GM18511 (cell line): ENCODE measurements at regions not wholly inside any gene's neighbourhood (a gene's known extent, or its start where the extent isn't known, plus 50 kb on each side); places are given as distances from the start of the nearest gene placed in this dataset.
"Not testable (repeated sequence)": the region's sequence is repeated elsewhere in the genome, so short reads cannot be mapped to it uniquely, and the experiment has no call there.

Experiments
- ATAC-seq: cut with Tn5 transposase; IDR thresholded peaks from one replicate; pipeline ENCODE4 v1.9.1; 2021; ENCODE audit warnings: mild to moderate bottlenecking, moderate library complexity; ENCODE audit not compliant: unreplicated experiment

DNA sequence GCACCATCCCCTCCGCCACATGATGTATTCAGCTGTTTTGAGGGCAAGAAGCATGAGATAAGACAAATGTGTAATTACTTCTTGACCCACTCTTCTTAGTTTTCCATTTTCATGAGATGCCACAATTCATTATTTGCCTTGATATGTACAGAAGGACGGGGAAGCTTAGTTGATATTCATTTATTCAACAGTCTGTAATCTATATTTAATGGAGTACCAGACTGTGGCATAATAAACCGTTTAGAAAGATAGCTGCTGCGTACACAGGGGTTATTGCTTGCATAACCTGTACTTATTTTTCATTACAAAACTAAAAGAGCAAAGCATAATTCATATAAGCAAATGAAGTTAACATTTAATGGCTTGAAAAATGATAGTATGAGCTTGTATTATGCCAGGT, 466.4 kb upstream of the GYPC start:
- ATAC-seq = no peak

DNA sequence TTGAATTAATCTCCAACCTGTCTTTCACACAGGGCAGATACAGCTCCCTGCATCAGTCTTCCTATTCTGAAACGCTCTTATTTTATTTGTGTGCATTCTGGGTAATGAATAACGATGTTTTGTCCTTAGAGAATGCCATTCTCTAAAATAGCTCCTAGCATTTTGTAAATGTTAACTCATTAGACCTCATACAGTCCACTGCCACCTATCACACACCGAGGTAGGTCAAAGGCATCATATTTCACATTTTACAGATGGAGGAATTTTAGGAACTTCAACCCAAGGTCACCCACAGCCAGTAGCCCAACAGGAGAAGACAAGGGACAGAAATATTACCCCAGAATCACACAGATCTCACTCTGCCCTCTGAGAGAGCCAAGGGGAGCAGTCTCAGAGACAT, 455.4 kb upstream of the GYPC start:
- ATAC-seq = no peak

- no peak for ATAC-seq
Measured at GRCh38 chr2:126208266-126208665, 447.7 kb upstream of the GYPC start.

DNA sequence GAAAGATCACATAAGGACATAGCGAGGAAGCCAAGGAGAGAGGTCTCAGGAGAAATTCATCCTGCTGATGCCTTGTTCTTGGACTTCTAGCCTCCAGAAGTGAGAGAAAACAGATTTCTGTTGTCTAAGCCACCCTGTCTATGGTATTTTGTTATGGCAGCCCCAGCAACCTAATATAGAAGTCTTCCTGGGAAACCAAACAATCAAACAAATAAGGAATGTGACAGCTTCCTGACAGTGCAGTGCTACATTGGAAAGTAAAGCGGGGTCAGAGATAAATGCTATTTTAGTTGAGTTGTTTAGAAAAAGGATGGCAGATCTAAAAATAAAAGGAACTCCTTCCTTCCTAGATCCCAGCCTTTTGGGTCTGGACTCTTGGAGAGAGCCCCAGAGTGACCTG, 443.2 kb upstream of the GYPC start:
- ATAC-seq = no peak

DNA sequence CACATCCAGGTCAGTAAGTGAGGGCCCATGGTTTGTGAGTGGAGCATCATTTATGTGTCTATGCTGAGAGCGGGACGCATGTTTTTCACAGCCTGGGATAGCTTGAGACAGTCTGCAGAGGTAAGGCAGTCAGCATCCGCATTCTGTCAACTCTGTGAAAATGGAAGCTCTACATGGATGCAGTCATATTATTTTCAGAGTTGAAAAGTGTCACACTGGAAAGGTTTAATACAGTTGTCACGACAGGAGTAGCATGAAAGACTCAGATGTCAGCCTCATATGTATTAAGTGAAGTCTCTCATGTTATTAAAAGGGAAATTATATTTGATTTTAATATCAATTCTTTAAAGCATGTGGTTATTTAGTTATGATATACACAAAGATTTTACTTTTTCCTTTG, 436.9 kb upstream of the GYPC start:
- ATAC-seq = no peak

- ATAC-seq = no peak
Measured at GRCh38 chr2:126220331-126220730, 435.6 kb upstream of the GYPC start.

- no peak for ATAC-seq
Measured at GRCh38 chr2:126221506-126221905, 434.5 kb upstream of the GYPC start.

DNA sequence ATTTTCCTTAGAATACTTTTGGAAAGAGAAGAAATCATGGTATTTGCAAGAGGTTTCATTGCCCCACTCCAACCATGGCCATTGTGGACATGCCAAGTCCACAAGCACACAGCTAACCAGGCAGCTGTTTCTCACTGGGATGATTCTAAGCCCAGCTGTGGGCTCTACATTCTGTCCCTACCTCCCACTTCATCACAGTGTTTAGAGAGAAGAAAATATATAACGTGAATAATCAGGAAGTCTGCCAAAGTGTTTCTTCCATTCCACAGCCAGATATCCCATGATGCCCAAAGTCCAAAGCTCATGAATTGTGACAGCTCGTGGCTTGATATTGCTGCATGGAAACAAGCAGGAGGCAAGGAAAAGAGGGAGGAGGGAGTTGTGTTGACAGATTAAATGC, 433.7 kb upstream of the GYPC start:
- no peak for ATAC-seq

DNA sequence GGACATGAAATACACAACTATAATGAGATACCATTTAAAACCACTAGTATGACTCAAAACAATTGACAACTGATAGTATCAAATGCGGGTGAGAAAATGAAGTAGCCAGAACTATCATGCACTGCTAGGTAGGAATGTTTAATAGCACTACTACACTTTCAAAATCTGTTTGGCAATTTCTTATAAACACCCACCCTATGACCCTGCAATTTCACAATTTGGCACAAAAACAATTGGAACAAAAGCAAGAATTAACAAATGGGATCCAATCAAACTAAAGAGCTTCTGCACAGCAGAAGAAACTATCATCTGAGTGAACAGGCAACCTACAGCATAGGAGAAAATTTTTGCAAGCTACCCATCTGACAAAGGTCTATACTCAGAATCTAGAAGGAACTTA, 431.2 kb upstream of the GYPC start:
- no peak for ATAC-seq

DNA sequence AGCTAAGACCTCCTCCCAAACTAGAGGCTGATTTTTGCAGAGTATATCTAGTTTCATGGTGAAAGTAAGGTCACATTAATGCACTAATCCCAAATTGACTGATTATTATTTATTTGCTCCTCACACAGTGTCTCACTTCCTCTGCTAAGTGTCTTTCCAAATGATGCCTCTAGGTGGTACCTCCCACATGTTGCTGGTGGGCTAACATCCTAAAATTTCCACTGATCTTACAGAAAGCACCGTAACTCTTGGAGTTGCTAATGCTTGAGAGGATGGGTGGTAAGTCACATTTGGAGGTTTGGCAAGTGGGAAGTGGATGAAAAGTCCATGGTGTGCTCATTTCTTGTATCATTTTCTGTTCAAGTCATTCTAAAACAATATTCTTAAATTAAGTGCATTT, 428.7 kb upstream of the GYPC start:
- ATAC-seq = no peak

- ATAC-seq = no peak
Measured at GRCh38 chr2:126228531-126228930, 427.4 kb upstream of the GYPC start.

DNA sequence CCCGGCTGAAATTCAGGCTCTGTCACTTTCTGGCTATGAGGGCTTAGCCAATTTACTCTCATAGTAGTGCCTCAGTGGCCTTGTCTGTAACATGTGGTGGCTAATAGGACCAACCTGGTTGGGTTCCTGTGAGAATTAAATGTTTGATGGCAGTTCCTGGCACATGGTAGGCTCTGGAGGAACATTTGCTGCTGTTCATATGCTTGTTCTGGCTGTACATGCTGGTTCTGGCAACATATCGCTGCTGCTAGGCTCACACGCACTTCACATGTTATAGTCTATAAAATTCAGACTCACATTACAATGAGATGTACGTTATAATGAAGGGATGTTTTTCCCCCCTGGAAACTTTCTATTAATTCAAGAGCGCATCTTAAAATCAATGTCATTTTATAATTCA, 417.7 kb upstream of the GYPC start:
- ATAC-seq = no peak

DNA sequence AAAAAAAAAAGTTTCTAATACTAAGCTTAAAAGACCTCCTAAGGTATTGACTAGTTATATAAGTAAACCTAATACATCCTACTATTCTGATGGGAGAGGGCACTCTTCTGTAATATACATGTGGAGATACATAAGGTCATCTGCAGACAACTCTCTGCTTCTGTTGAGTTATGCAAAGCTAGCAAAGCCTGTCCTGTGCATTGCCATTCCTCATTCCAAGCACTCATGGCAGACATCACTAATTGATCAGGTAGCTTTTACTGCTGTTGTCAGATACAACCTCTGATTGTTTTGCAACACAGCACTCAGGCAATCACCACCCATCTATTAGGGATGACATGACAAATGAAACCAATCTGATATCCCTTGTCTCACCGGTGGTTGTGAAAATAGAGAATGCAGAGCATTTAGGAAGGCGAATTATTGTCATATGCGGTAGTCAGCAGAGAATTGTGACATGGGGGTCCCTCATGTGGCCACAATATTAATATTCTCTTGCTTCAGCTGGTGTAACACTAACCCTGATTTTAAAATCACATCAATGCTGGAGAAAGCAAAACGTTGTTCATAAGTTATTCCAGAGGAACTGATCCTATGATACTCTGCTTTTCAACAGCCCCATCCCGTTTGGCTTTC, 416.5 kb upstream of the GYPC start:
- ATAC-seq = no peak

GRCh38 chr2:126241001-126241400, 415.0 kb upstream of the GYPC start:
- ATAC-seq = no peak

DNA sequence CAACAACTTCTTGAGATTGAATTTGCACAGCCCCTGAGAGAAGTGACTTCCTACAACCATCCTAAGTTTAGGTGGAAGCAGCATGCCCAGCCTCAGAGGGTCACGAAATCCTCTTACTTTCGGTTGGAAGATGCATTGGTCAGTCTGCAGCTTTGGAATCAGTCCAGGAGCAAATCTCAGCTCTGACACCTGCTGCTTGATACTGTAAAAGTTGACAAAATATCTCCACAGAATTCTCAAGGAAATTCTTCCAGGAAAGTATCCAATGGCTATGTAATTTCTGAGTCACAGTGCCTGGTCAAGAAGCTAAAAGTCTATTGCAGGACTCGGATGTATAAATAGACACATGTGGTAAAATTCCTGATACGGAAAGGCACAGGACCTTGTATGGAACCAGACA, 414.5 kb upstream of the GYPC start:
- no peak for ATAC-seq

GRCh38 chr2:126244937-126245336, 411.0 kb upstream of the GYPC start:
- ATAC-seq = peak; percentile 66

- no peak for ATAC-seq
Measured at GRCh38 chr2:126253669-126254068, 402.3 kb upstream of the GYPC start.

- ATAC-seq = no peak
Measured at GRCh38 chr2:126264625-126265024, 391.3 kb upstream of the GYPC start.

GRCh38 chr2:126269911-126270310, 386.0 kb upstream of the GYPC start:
- no peak for ATAC-seq

GRCh38 chr2:126270587-126270986, 385.4 kb upstream of the GYPC start:
- no peak for ATAC-seq

GRCh38 chr2:126272401-126272800, 383.6 kb upstream of the GYPC start:
- no peak for ATAC-seq

GRCh38 chr2:126275098-126275497, 380.9 kb upstream of the GYPC start:
- ATAC-seq = no peak

- ATAC-seq = not testable (repeated sequence)
Measured at GRCh38 chr2:126276268-126276667, 379.7 kb upstream of the GYPC start.

- no peak for ATAC-seq
Measured at GRCh38 chr2:126288362-126288761, 367.6 kb upstream of the GYPC start.
